Liver (tissue), 8 donors: ENCODE measurements at regions not wholly inside any gene's neighbourhood (a gene's known extent, or its start where the extent isn't known, plus 50 kb on each side); places are given as distances from the start of the nearest gene placed in this dataset.

ENCODE experiments used
- DNase-seq: peaks from one replicate; pipeline ENCODE4 v3.0.0-alpha.2; 2017; ENCODE audit warnings: low spot score
- H3K27ac ChIP-seq, 2 donors: one replicate each; pipeline ENCODE4 v1.7.0; 2013; ENCODE audit warnings: inconsistent platforms in 2 of 2, low read length in 2 of 2, control low read depth in 1 of 2, low read depth in 1 of 2, mild to moderate bottlenecking in 1 of 2
- H3K27me3 ChIP-seq, 4 donors: one replicate each; pipeline versions ENCODE4 v1.6.1 to v1.7.0; 2013; ENCODE audit warnings: low read length in 3 of 4, inconsistent platforms in 1 of 4, mild to moderate bottlenecking in 1 of 4, moderate library complexity in 1 of 4; ENCODE audit not compliant: control insufficient read depth in 4 of 4, insufficient read depth in 4 of 4
- H3K36me3 ChIP-seq, 4 donors: one replicate each; pipeline versions ENCODE4 v1.6.1 to v1.7.0; 2013; ENCODE audit warnings: low read length in 3 of 4, mild to moderate bottlenecking in 3 of 4, low read depth in 1 of 4, moderate library complexity in 1 of 4; ENCODE audit not compliant: control insufficient read depth in 4 of 4, insufficient read depth in 3 of 4
- H3K4me1 ChIP-seq, 4 donors: one replicate each; pipeline versions ENCODE4 v1.6.1 to v1.7.0; 2013; ENCODE audit warnings: low read length in 3 of 4, mild to moderate bottlenecking in 3 of 4, moderate library complexity in 1 of 4; ENCODE audit not compliant: control insufficient read depth in 4 of 4, insufficient read depth in 4 of 4
- H3K4me3 ChIP-seq, 3 donors: one replicate each; pipeline versions ENCODE4 v1.6.1 to v1.7.0; 2013; ENCODE audit warnings: low read length in 3 of 3, control low read depth in 1 of 3, low read depth in 1 of 3, mild to moderate bottlenecking in 1 of 3
- H3K9ac ChIP-seq, 2 donors: one replicate each; pipeline ENCODE4 v1.7.0; 2013; ENCODE audit warnings: low read length in 2 of 2, mild to moderate bottlenecking in 2 of 2, moderate library complexity in 2 of 2, control low read depth in 1 of 2, low read depth in 1 of 2
- H3K9me3 ChIP-seq, 4 donors: one replicate each; pipeline versions ENCODE4 v1.6.1 to v1.7.0; 2013; ENCODE audit warnings: low read length in 3 of 4; ENCODE audit not compliant: control insufficient read depth in 4 of 4
- EGR1 ChIP-seq, 2 donors: IDR thresholded peaks; 2 replicates each; pipeline ENCODE4 v1.6.1; 2016 to 2018; ENCODE audit warnings: antibody characterized with exemption in 2 of 2, low read depth in 2 of 2
- FOXA1 ChIP-seq: IDR thresholded peaks from 2 replicates; pipeline ENCODE4 v1.6.1; 2016; ENCODE audit warnings: antibody characterized with exemption
- FOXA2 ChIP-seq: IDR thresholded peaks from 2 replicates; pipeline ENCODE4 v1.6.1; 2016; ENCODE audit warnings: antibody characterized with exemption
- GABPA ChIP-seq, 2 donors: IDR thresholded peaks in 1 of 2; conservative IDR thresholded peaks in 1 of 2; 2 replicates each; pipeline ENCODE4 v1.6.1; 2016; ENCODE audit warnings: antibody characterized with exemption in 2 of 2, mild to moderate bottlenecking in 1 of 2, moderate library complexity in 1 of 2
- HNF4A ChIP-seq, 2 donors: conservative IDR thresholded peaks; 2 replicates each; pipeline ENCODE4 v1.6.1; 2016; ENCODE audit warnings: antibody characterized with exemption in 2 of 2, mild to moderate bottlenecking in 2 of 2
- JUND ChIP-seq, 2 donors: IDR thresholded peaks; 2 replicates each; pipeline ENCODE4 v1.6.1; 2016; ENCODE audit warnings: antibody characterized with exemption in 2 of 2
- RAD21 ChIP-seq, 2 donors: IDR thresholded peaks; 2 replicates each; pipeline ENCODE4 v1.6.1; 2016; ENCODE audit warnings: antibody characterized with exemption in 2 of 2, mild to moderate bottlenecking in 2 of 2
- RXRA ChIP-seq, 2 donors: IDR thresholded peaks; 2 replicates each; pipeline ENCODE4 v1.6.1; 2017 to 2018; ENCODE audit warnings: antibody characterized with exemption in 2 of 2, mild to moderate bottlenecking in 1 of 2
- TAF1 ChIP-seq: conservative IDR thresholded peaks from 2 replicates; pipeline ENCODE4 v1.6.1; 2016; ENCODE audit warnings: antibody characterized with exemption, mild to moderate bottlenecking
- YY1 ChIP-seq: IDR thresholded peaks from 2 replicates; pipeline ENCODE4 v1.6.1; 2016; ENCODE audit warnings: antibody characterized with exemption, mild to moderate bottlenecking
- WGBS: extraction: QIAGEN DNeasy Blood & Tissue Kit; methylation state at CpG from one replicate; pipeline ENCODE4 v1.1.7; 2013; 5-methylcytosine and 5-hydroxymethylcytosine counted together
- TF ChIP-seq, protein P1 (sequence below): IDR thresholded peaks from 2 replicates; pipeline ENCODE4 v1.6.1; 2016; ENCODE audit warnings: antibody characterized with exemption
- TF ChIP-seq, protein P2 (sequence below): IDR thresholded peaks from 2 replicates; pipeline ENCODE4 v1.6.1; 2016; ENCODE audit warnings: antibody characterized with exemption
- TF ChIP-seq, protein P3 (sequence below): IDR thresholded peaks from 2 replicates; pipeline ENCODE4 v1.6.1; 2016; ENCODE audit warnings: antibody characterized with exemption, mild to moderate bottlenecking
- TF ChIP-seq, protein P4 (sequence below): IDR thresholded peaks from 2 replicates; pipeline ENCODE4 v1.6.1; 2016; ENCODE audit warnings: antibody characterized with exemption
- TF ChIP-seq, protein P5 (sequence below): fragments of 150-350 bp; IDR thresholded peaks from 2 replicates; pipeline ENCODE4 v1.5.1; 2017; ENCODE audit warnings: improper control_type of control experiment, low read depth, low read length; ENCODE audit not compliant: missing input control
- donor health status: healthy.
- donor health status: healthy.
- donor health status: healthy.
- donor health status: healthy.
- donor health status: healthy.

DNA sequence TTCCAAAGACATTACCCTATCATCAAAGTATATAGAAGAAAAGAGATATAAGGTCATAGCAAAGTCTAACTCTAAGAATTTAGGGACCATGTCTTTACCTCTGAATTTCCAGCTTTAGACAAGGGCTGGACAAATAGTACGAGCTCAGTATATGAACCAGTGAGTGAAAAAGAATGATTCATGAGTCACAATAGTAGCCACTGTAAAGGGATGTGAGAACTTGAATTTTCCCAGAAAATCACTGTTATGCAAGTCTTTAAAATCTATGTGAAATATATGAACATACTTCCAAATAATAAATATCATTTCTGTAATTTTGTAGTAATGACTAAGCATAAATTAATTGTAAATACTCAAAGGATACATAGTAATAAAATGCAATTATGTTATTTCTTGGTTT is 305.9 kb upstream of the PRR16 start:
- Histone ChIP-seq H3K27me3 (no peaks in the 10 kb centered on the region), H3K36me3 (no peaks in the 10 kb centered on the region), H3K4me1 (peaks cover 0 to 4% (median 0%) of the 10 kb centered on the region in 4 donors), H3K9me3 (no peaks in the 10 kb centered on the region), H3K4me3 (no peak overlapping the region), H3K9ac (no peak overlapping the region), H3K27ac (no peak overlapping the region)
- TF ChIP-seq, protein P1, sequence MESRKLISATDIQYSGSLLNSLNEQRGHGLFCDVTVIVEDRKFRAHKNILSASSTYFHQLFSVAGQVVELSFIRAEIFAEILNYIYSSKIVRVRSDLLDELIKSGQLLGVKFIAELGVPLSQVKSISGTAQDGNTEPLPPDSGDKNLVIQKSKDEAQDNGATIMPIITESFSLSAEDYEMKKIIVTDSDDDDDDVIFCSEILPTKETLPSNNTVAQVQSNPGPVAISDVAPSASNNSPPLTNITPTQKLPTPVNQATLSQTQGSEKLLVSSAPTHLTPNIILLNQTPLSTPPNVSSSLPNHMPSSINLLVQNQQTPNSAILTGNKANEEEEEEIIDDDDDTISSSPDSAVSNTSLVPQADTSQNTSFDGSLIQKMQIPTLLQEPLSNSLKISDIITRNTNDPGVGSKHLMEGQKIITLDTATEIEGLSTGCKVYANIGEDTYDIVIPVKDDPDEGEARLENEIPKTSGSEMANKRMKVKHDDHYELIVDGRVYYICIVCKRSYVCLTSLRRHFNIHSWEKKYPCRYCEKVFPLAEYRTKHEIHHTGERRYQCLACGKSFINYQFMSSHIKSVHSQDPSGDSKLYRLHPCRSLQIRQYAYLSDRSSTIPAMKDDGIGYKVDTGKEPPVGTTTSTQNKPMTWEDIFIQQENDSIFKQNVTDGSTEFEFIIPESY: no peak
- TF ChIP-seq TAF1 (no peak), RAD21 (IDR thresholded peaks at IDR 0.05) (no peak), EGR1 (IDR thresholded peaks at IDR 0.05; ENCODE audit: low read depth in 2 of 2) (no peak), GABPA (IDR thresholded peaks at IDR 0.05 in 1 of 2, conservative IDR thresholded peaks at IDR 0.05 in 1 of 2) (no peak), RXRA (IDR thresholded peaks at IDR 0.05) (no peak)
- TF ChIP-seq, protein P2, sequence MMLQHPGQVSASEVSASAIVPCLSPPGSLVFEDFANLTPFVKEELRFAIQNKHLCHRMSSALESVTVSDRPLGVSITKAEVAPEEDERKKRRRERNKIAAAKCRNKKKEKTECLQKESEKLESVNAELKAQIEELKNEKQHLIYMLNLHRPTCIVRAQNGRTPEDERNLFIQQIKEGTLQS: no peak
- DNase-seq: no peak
- WGBS: 64% methylated on average over 1 of the region's 1 CpG

DNA sequence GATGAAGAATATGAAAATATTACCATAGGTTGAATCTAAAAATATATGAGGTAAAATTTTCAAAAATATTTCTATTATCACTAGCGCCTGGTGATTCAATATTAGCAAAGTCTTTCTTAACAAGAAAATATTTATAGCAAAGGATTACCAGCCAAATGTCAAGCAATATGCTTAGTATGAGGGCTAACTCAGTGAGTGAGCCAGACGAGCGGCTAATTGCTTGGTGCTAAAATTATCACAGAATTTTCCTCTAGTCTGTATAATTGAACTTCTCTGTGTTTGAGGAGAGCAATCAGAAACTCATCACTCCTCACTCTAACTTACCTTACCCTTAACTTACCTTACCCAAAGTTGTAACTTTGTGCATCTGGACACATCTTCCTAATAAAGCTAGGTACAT is 304.9 kb upstream of the PRR16 start:
- Histone ChIP-seq H3K36me3 (no peaks in the 10 kb centered on the region), H3K4me3 (no peak overlapping the region), H3K27me3 (no peaks in the 10 kb centered on the region), H3K27ac (no peak overlapping the region), H3K9me3 (no peaks in the 10 kb centered on the region), H3K4me1 (peaks cover 0 to 4% (median 0%) of the 10 kb centered on the region in 4 donors), H3K9ac (no peak overlapping the region)
- 76% methylated on average over 3 of the region's 3 CpGs for WGBS
- no peak for DNase-seq
- TF ChIP-seq GABPA (IDR thresholded peaks at IDR 0.05 in 1 of 2, conservative IDR thresholded peaks at IDR 0.05 in 1 of 2): no peak
- TF ChIP-seq TAF1: no peak
- TF ChIP-seq JUND (IDR thresholded peaks at IDR 0.05): no peak
- TF ChIP-seq, protein P3, sequence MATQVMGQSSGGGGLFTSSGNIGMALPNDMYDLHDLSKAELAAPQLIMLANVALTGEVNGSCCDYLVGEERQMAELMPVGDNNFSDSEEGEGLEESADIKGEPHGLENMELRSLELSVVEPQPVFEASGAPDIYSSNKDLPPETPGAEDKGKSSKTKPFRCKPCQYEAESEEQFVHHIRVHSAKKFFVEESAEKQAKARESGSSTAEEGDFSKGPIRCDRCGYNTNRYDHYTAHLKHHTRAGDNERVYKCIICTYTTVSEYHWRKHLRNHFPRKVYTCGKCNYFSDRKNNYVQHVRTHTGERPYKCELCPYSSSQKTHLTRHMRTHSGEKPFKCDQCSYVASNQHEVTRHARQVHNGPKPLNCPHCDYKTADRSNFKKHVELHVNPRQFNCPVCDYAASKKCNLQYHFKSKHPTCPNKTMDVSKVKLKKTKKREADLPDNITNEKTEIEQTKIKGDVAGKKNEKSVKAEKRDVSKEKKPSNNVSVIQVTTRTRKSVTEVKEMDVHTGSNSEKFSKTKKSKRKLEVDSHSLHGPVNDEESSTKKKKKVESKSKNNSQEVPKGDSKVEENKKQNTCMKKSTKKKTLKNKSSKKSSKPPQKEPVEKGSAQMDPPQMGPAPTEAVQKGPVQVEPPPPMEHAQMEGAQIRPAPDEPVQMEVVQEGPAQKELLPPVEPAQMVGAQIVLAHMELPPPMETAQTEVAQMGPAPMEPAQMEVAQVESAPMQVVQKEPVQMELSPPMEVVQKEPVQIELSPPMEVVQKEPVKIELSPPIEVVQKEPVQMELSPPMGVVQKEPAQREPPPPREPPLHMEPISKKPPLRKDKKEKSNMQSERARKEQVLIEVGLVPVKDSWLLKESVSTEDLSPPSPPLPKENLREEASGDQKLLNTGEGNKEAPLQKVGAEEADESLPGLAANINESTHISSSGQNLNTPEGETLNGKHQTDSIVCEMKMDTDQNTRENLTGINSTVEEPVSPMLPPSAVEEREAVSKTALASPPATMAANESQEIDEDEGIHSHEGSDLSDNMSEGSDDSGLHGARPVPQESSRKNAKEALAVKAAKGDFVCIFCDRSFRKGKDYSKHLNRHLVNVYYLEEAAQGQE: no peak

DNA sequence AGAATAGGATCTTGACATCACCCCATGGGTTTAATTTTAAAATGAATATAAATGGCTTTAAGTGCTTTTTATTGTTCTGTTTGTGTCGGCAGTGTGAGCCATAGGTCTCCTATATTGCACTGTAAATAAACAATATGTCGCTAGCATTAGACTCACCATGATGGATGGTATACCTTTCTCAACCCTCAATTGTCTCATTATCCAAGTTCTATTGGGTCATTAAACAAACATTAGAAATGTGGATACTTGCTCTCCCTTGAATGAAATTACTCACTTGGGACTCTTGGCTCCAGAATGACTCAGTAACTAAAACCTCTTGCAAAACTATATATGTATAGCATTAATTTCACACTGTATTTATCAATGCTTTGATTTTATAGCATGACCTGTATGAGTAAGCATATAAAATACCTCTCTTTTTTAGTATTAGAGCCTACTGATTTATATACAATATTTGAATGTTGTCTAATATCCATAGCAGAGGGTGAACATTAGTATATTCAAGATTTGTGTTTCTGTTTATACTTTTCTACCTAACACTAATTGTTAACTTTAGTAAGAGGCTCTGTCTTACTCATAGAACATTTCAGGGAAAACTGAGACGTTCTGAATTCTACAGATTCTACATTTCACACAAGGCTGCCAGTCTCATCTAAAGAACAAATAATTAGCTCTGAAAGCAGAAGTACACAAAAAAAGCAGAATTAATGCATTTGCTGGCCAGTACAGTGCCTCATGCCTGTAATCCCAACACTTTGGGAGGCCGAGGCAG is 303.8 kb upstream of the PRR16 start:
- Histone ChIP-seq H3K4me3 (no peak overlapping the region), H3K4me1 (peaks cover 0 to 4% (median 0%) of the 10 kb centered on the region in 4 donors), H3K36me3 (no peaks in the 10 kb centered on the region), H3K9ac (no peak overlapping the region), H3K27ac (no peak overlapping the region), H3K9me3 (no peaks in the 10 kb centered on the region), H3K27me3 (no peaks in the 10 kb centered on the region)
- 67% methylated on average over 4 of the region's 4 CpGs for WGBS
- no peak for DNase-seq
- TF ChIP-seq FOXA1: no peak
- no peak for TF ChIP-seq RXRA (IDR thresholded peaks at IDR 0.05)
- TF ChIP-seq, protein P4, sequence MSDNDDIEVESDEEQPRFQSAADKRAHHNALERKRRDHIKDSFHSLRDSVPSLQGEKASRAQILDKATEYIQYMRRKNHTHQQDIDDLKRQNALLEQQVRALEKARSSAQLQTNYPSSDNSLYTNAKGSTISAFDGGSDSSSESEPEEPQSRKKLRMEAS: no peak
- TF ChIP-seq FOXA2: no peak
- no peak for TF ChIP-seq EGR1 (IDR thresholded peaks at IDR 0.05; ENCODE audit: low read depth in 2 of 2)
- no peak for TF ChIP-seq HNF4A (conservative IDR thresholded peaks at IDR 0.05)
- TF ChIP-seq, protein P5, sequence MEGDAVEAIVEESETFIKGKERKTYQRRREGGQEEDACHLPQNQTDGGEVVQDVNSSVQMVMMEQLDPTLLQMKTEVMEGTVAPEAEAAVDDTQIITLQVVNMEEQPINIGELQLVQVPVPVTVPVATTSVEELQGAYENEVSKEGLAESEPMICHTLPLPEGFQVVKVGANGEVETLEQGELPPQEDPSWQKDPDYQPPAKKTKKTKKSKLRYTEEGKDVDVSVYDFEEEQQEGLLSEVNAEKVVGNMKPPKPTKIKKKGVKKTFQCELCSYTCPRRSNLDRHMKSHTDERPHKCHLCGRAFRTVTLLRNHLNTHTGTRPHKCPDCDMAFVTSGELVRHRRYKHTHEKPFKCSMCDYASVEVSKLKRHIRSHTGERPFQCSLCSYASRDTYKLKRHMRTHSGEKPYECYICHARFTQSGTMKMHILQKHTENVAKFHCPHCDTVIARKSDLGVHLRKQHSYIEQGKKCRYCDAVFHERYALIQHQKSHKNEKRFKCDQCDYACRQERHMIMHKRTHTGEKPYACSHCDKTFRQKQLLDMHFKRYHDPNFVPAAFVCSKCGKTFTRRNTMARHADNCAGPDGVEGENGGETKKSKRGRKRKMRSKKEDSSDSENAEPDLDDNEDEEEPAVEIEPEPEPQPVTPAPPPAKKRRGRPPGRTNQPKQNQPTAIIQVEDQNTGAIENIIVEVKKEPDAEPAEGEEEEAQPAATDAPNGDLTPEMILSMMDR: no peak
- no peak for TF ChIP-seq GABPA (IDR thresholded peaks at IDR 0.05 in 1 of 2, conservative IDR thresholded peaks at IDR 0.05 in 1 of 2)
- TF ChIP-seq YY1: no peak
